WTC11 (cell line): ENCODE measurements at regions not wholly inside any gene's neighbourhood (a gene's known extent, or its start where the extent isn't known, plus 50 kb on each side); places are given as distances from the start of the nearest gene placed in this dataset.

ENCODE experiments used
- CBFB ChIP-seq: sonication (generic); formaldehyde crosslinking; IDR thresholded peaks from 2 replicates; pipeline ENCODE4 v1.8.1; 2022; ENCODE audit warnings: mild to moderate bottlenecking, low read depth, missing genetic modification reagents
- CREM ChIP-seq: sonication (generic); formaldehyde crosslinking; IDR thresholded peaks from 2 replicates; pipeline ENCODE4 v1.8.1; 2022; ENCODE audit warnings: mild to moderate bottlenecking, missing genetic modification reagents, moderate library complexity
- ELF4 ChIP-seq: sonication (generic); formaldehyde crosslinking; IDR thresholded peaks from 2 replicates; pipeline ENCODE4 v1.8.1; 2022; ENCODE audit warnings: low read depth, mild to moderate bottlenecking, moderate library complexity, missing genetic modification reagents
- FOXJ3 ChIP-seq: sonication (generic); formaldehyde crosslinking; IDR thresholded peaks from 2 replicates; pipeline ENCODE4 v1.9.0; 2021; ENCODE audit warnings: missing genetic modification reagents, mild to moderate bottlenecking, borderline replicate concordance
- GTF2I ChIP-seq: fragments of 250-450 bp; sonication (Bioruptor Pico); conservative IDR thresholded peaks from 2 replicates; pipeline ENCODE4 v1.4.0; 2021; ENCODE audit warnings: mild to moderate bottlenecking
- HMGA2 ChIP-seq: fragments of 250-450 bp; sonication (Bioruptor Pico); IDR thresholded peaks from 2 replicates; pipeline ENCODE4 v1.4.0; 2021; ENCODE audit warnings: mild to moderate bottlenecking, moderate library complexity
- NR3C1 ChIP-seq: sonication (generic); formaldehyde crosslinking; conservative IDR thresholded peaks from 2 replicates; pipeline ENCODE4 v1.8.1; 2023; ENCODE audit warnings: low read depth, mild to moderate bottlenecking, missing genetic modification reagents
- PRRX2 ChIP-seq: fragments of 250-450 bp; sonication (Bioruptor Pico); IDR thresholded peaks from 2 replicates; pipeline ENCODE4 v1.8.0; 2021; ENCODE audit warnings: mild to moderate bottlenecking
- ZNF396 ChIP-seq: fragments of 250-450 bp; sonication (Bioruptor Pico); IDR thresholded peaks from 2 replicates; pipeline ENCODE4 v1.8.0; 2021; ENCODE audit warnings: mild to moderate bottlenecking, moderate library complexity, borderline replicate concordance
- ZNF423 ChIP-seq: fragments of 250-450 bp; sonication (Bioruptor Pico); IDR thresholded peaks from 2 replicates; pipeline ENCODE4 v2.1.2; 2022; ENCODE audit warnings: mild to moderate bottlenecking, moderate library complexity
- TF ChIP-seq, protein P1 (sequence below): sonication (generic); formaldehyde crosslinking; IDR thresholded peaks from 2 replicates; pipeline ENCODE4 v1.8.0; 2022; ENCODE audit warnings: missing genetic modification reagents
- TF ChIP-seq, protein P2 (sequence below): fragments of 250-450 bp; sonication (Bioruptor Pico); conservative IDR thresholded peaks from 2 replicates; pipeline ENCODE4 v1.9.0; 2021; ENCODE audit warnings: mild to moderate bottlenecking
- TF ChIP-seq, protein P3 (sequence below): sonication (generic); formaldehyde crosslinking; IDR thresholded peaks from 2 replicates; pipeline ENCODE4 v1.8.1; 2022; ENCODE audit warnings: low read depth, mild to moderate bottlenecking, moderate library complexity, missing genetic modification reagents, borderline replicate concordance
- TF ChIP-seq, protein P4 (sequence below): sonication (generic); formaldehyde crosslinking; IDR thresholded peaks from 2 replicates; pipeline ENCODE4 v1.8.1; 2023; ENCODE audit warnings: mild to moderate bottlenecking, missing genetic modification reagents
- TF ChIP-seq, protein P5 (sequence below): sonication (generic); formaldehyde crosslinking; IDR thresholded peaks from 2 replicates; pipeline ENCODE4 v1.8.0; 2023; ENCODE audit warnings: missing genetic modification reagents, mild to moderate bottlenecking, borderline replicate concordance

DNA sequence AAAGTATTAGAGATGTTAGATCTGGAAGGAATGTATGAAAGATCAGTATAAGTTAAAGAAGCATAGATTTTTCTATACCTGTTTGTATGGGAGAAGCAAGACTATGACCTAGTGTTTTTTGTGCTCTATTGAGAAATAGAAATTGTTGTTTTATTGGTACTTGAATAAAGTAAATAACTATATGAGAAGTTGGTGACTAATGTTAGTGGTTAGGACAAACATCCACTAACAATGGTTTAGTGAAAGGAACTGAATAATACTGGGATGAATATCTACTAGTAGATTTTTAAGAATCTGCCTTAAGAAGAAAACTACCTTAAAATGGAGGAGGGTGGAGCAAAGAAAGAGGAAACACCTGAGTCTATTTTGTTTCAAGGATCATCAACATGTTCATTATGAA, 521.1 kb upstream of the POT1 start (continued):
- TF ChIP-seq, protein P1, sequence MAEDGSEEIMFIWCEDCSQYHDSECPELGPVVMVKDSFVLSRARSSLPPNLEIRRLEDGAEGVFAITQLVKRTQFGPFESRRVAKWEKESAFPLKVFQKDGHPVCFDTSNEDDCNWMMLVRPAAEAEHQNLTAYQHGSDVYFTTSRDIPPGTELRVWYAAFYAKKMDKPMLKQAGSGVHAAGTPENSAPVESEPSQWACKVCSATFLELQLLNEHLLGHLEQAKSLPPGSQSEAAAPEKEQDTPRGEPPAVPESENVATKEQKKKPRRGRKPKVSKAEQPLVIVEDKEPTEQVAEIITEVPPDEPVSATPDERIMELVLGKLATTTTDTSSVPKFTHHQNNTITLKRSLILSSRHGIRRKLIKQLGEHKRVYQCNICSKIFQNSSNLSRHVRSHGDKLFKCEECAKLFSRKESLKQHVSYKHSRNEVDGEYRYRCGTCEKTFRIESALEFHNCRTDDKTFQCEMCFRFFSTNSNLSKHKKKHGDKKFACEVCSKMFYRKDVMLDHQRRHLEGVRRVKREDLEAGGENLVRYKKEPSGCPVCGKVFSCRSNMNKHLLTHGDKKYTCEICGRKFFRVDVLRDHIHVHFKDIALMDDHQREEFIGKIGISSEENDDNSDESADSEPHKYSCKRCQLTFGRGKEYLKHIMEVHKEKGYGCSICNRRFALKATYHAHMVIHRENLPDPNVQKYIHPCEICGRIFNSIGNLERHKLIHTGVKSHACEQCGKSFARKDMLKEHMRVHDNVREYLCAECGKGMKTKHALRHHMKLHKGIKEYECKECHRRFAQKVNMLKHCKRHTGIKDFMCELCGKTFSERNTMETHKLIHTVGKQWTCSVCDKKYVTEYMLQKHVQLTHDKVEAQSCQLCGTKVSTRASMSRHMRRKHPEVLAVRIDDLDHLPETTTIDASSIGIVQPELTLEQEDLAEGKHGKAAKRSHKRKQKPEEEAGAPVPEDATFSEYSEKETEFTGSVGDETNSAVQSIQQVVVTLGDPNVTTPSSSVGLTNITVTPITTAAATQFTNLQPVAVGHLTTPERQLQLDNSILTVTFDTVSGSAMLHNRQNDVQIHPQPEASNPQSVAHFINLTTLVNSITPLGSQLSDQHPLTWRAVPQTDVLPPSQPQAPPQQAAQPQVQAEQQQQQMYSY (CRISPR knock-in tag): no peak
- TF ChIP-seq HMGA2 (CRISPR knock-in tag) (no peak), CREM (no peak), NR3C1 (CRISPR knock-in tag) (no peak), GTF2I (CRISPR knock-in tag) (no peak), ELF4 (CRISPR knock-in tag) (no peak), ZNF423 (CRISPR knock-in tag) (no peak), FOXJ3 (CRISPR knock-in tag) (no peak), PRRX2 (CRISPR knock-in tag) (no peak), ZNF396 (CRISPR knock-in tag) (no peak), CBFB (CRISPR knock-in tag) (no peak)
- TF ChIP-seq, protein P2, sequence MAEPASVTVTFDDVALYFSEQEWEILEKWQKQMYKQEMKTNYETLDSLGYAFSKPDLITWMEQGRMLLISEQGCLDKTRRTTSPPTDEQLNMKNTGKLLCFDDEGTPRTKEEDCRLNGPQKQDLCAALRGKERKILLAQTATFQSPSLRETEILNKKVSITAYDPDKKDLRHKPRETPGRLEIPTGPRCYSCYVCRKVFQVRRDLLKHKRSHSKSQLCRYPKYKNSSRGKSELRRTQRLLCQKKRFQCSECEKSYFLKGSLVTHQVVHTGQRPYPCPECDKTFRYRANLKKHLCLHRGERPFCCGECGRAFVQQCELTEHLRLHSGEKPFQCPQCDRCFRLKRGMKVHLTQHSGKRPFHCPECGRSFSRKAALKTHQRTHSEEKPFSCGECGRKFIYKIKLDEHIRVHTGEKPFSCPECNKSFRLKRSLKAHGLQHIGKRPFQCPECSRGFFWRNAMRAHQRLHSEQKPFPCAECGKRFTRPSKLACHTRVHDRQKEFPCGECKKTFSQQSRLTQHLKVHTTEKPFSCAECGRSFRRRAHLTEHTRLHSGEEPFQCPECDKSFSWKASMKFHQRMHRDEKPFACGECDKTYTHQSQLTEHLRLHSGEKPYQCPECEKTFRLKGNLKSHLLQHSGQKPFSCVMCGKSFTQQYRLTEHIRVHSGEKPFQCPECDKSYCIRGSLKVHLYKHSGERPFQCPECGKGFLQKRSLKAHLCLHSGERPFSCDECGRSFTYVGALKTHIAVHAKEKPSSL (CRISPR knock-in tag): no peak
- TF ChIP-seq, protein P3, sequence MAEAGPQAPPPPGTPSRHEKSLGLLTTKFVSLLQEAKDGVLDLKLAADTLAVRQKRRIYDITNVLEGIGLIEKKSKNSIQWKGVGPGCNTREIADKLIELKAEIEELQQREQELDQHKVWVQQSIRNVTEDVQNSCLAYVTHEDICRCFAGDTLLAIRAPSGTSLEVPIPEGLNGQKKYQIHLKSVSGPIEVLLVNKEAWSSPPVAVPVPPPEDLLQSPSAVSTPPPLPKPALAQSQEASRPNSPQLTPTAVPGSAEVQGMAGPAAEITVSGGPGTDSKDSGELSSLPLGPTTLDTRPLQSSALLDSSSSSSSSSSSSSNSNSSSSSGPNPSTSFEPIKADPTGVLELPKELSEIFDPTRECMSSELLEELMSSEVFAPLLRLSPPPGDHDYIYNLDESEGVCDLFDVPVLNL (CRISPR knock-in tag): no peak
- TF ChIP-seq, protein P4, sequence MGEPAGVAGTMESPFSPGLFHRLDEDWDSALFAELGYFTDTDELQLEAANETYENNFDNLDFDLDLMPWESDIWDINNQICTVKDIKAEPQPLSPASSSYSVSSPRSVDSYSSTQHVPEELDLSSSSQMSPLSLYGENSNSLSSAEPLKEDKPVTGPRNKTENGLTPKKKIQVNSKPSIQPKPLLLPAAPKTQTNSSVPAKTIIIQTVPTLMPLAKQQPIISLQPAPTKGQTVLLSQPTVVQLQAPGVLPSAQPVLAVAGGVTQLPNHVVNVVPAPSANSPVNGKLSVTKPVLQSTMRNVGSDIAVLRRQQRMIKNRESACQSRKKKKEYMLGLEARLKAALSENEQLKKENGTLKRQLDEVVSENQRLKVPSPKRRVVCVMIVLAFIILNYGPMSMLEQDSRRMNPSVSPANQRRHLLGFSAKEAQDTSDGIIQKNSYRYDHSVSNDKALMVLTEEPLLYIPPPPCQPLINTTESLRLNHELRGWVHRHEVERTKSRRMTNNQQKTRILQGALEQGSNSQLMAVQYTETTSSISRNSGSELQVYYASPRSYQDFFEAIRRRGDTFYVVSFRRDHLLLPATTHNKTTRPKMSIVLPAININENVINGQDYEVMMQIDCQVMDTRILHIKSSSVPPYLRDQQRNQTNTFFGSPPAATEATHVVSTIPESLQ (CRISPR knock-in tag): no peak
- TF ChIP-seq, protein P5, sequence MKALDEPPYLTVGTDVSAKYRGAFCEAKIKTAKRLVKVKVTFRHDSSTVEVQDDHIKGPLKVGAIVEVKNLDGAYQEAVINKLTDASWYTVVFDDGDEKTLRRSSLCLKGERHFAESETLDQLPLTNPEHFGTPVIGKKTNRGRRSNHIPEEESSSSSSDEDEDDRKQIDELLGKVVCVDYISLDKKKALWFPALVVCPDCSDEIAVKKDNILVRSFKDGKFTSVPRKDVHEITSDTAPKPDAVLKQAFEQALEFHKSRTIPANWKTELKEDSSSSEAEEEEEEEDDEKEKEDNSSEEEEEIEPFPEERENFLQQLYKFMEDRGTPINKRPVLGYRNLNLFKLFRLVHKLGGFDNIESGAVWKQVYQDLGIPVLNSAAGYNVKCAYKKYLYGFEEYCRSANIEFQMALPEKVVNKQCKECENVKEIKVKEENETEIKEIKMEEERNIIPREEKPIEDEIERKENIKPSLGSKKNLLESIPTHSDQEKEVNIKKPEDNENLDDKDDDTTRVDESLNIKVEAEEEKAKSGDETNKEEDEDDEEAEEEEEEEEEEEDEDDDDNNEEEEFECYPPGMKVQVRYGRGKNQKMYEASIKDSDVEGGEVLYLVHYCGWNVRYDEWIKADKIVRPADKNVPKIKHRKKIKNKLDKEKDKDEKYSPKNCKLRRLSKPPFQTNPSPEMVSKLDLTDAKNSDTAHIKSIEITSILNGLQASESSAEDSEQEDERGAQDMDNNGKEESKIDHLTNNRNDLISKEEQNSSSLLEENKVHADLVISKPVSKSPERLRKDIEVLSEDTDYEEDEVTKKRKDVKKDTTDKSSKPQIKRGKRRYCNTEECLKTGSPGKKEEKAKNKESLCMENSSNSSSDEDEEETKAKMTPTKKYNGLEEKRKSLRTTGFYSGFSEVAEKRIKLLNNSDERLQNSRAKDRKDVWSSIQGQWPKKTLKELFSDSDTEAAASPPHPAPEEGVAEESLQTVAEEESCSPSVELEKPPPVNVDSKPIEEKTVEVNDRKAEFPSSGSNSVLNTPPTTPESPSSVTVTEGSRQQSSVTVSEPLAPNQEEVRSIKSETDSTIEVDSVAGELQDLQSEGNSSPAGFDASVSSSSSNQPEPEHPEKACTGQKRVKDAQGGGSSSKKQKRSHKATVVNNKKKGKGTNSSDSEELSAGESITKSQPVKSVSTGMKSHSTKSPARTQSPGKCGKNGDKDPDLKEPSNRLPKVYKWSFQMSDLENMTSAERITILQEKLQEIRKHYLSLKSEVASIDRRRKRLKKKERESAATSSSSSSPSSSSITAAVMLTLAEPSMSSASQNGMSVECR (CRISPR knock-in tag): no peak
- TF ChIP-seq, all 79 proteins: peak for 0
